ENCODE measurements at regions not wholly inside any gene's neighbourhood (a gene's known extent, or its start where the extent isn't known, plus 50 kb on each side); places are given as distances from the start of the nearest gene placed in this dataset.
"Not testable (repeated sequence)": the region's sequence is repeated elsewhere in the genome, so short reads cannot be mapped to it uniquely, and the experiment has no call there.

DNA sequence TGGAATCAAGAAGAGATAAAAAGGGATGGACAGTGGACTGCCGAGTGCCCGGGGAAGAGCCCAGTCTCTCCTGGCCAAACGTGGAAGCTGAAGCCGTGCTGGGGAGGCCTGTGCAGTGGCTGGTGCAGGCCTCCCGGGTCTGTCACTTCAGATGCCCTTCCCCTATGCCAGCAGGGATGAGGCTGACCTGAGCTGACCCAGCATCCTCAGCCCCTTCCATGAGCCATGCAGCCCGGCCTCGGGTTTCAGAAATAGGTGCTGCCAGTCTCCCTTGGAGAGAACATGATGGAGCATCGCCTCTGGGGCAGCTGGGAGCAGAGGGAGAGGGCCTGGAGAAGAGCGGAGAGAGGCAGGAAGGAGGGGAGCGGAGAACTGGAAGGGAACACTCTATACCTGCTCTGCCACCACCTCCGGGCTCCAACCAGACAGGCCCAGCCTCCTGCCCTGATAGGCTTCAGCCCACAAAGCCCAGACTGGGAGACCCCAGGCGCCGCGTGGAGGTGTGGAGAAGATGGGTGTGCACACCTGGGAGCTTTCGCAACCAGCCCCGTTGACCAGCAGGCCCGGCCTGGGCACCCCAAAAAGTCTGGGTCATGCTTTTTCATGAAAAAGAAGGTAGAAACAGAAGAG is 68.6 kb upstream of the PPP2R2D start:
- no peak for DNase-seq (ENCODE audit: low read depth in 2 of 2)

DNA sequence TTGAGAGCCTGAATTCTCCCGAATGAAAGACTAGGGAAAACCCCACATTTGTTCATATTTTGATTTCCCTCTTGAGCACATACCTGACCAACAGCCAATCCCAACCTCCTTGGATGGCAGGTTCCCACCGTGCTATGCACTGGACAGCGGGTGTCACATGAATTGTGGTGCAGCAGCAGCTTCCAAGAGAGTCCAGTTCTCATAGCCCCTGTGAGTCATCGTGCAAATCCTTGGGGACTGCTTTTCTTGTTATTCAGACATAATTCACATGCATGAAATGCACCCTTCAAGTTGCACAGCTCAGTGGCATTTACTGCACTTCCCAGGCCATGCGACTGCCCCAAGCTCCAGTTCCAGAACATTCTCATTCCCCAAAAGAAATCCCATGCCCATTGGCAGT is 67.8 kb upstream of the PPP2R2D start:
- no peak for DNase-seq (ENCODE audit: low read depth in 2 of 2)

DNA sequence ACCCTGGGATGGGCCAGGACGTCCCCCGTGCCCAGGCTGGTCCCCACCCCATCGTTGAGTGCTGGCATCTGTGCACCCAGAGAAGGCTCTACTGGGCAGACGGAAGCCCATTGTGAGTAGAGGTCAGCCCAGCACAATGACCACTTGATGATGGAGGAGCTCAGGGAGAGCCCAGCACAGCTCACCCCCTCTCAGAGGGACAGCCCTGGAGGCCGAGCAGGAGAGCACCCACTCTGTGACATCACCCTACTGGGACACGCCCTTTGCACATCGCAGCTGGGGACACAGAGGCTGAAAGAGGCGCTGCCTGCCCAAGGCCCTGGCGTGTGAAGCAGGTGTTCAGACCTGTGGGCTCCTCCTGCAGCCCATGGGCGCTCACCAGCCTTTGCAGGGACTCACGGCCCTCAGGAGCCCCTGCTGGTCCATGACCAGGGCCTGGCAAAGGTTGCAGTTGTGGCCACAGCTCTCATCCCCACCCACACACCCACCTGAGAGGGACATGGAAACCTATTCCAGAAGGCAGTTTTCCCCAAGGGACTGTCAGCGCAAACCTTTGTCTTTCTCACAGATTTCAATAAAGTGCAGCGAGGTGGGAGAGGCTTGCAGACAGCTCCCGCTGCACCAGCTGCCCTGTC is 67.2 kb upstream of the PPP2R2D start:
- no peak for DNase-seq (ENCODE audit: low read depth in 2 of 2)

DNA sequence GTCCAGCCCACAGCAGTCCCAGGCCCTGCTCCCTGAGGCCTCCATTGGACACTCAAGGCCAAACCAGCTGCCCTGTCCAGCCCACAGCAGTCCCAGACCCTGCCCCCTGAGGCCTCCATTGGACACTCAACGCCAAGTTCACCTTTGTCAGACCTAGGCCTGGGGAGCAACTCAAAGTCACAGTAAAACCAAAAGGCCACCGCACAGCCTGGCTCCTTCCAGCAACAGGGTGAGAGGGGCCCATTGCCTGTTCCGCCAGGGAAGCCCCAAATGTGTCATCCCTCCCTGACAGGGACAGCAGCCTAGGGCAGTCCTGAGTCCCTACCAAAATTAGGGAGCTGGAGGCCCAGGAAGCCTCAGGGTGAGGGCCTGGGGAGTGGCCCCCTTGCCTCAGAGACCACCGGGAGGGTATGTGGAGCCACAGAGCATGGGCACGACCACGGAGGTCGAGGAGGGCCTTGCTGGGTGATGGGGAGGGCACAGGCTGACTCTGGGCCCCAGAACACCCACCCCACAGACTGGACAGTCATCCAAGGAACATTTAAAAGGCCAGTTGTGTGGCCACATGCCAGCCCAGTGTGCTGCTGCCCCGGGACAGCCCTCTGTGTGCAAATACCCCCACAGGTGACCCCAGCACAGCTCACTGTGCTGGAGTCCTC is 66.5 kb upstream of the PPP2R2D start:
- no peak for DNase-seq (ENCODE audit: low read depth in 2 of 2)

DNA sequence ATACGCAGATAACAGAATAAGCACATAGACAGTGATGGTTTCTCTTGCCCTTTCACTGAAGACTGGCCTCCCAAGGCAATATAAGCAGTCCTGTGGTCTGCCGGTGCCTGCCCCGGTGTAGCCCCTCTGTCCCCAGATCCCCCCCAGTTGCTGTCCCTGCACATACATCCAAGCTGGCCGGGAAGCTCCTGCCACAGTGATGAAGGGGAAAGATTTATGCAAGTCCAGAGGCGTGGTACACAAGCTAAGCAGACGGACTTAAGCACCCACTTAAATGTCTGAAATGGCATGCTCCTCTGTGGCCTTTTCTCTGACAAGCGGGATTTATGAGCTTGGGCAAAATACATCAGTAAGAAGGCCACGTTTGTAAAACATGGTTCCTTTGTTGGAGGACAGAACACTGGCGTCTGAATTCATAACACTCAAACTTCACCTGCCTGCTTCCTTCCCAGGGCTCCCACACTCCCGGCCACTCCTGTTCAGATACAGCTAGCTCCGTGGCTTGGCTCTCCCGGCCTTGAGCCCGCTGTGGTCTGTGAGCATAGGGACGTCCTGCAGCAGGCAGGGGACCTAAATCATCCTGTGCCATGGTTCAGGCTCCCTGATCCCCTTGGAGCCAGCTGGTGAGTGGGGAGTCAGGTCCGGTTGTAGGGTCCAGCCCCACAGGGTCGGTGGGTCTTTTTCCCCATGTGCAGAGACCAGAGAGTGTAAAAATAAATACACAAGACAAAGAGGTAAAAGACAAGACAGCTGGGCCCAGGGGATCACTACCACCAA is 61.7 kb upstream of the PPP2R2D start:
- DNase-seq (ENCODE audit: low read depth in 2 of 2): no peak

DNA sequence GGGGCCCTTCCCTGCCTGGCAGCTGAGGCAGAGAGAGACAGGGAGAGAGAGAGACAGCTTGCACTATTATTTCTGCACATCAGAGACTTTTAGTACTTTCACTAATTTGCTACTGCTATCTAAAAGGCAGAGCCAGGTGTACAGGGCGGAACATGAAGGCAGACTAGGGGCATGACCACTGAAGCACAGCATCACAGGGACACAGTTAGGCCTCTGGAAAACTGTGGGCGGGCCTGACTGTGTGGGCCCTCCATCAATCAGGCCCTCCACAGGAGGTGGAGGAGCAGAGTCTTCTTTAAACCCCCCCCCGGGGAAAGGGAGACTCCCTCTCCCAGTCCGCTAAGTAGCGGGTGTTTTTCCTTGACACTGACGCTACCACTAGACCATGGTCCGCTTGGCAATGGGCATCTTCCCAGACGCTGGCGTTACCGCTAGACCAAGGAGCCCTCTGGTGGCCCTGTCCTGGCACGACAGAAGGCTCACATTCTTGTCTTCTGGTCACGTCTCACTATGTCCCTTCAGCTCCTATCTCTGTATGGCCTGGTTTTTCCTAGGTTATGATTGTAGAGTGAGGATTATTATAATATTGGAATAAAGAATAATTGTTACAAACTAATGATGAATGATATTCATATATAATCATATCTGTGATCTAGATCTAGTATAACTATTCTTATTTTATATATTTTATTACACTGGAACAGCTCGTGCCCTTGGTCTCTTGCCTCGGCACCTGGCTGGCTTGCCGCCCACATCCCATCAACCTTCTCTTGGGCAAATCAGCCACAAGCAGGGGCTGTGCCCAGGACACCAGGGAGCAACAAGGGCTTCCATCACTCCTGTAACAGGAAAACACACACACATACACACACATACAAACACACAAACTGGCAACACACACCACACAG is 60.7 kb upstream of the PPP2R2D start:
- not testable (repeated sequence) for DNase-seq (ENCODE audit: low read depth in 2 of 2)

DNA sequence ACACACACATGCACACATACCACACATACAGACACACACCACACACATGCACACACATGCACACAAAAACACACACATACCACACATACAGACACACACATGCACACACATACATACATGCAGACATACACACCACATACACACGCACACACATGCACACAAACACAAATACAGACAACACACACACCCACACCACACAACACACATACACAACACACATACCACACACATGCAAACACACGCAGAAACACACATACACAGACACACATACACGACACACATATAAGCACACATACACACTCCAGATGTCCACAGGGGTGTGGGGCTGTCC is 60.1 kb upstream of the PPP2R2D start:
- no peak for DNase-seq (ENCODE audit: low read depth in 2 of 2)

DNA sequence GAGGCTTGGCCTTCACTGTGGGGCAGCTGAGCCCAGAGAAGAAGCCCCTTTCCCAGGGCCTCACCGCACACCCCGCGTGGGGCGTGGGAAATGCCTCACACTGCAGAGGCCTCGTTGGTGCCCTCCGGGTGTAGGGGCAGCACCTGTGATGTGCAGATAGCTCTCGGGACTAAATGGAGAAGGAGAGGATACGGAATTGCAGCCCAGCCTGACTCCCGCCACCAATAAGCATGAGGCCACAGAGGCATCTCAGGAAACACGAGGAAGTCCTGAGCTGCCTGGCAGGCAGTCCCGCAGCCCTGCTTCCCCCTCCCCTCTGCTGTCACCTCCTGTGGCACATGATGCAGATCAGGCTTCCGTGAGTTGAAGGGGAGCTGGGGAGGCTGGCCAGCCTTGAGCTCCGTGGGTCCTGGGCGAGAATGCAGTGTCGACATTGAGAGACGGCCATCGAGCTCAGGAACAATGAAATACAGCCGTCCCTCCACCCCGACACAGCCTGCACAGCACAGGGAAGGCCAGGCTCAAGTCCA is 59.6 kb upstream of the PPP2R2D start:
- no peak for DNase-seq (ENCODE audit: low read depth in 2 of 2)

DNA sequence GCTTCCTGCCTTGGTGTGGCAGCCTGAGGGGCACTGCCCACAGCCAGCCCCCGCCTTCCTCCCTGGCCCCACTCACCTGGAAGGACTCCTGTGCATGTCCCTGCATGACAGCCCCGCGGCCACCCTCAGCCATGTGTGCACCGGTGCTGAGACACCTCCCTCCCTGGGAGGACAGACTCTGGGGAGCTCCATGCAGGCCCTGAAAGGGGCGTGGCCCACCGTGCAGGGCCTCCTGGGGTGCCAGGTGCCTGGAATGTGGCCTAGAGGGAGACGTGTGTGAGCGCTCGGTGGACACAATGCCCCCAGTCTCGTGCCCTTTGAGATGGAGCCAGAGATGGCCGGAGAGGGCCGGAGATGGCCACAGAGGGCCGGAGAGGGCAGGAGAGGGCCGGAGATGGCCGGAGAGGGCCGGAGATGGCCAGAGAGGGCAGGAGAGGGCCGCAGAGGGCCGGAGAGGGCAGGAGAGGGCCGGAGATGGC is 59.1 kb upstream of the PPP2R2D start:
- no peak for DNase-seq (ENCODE audit: low read depth in 2 of 2)

DNA sequence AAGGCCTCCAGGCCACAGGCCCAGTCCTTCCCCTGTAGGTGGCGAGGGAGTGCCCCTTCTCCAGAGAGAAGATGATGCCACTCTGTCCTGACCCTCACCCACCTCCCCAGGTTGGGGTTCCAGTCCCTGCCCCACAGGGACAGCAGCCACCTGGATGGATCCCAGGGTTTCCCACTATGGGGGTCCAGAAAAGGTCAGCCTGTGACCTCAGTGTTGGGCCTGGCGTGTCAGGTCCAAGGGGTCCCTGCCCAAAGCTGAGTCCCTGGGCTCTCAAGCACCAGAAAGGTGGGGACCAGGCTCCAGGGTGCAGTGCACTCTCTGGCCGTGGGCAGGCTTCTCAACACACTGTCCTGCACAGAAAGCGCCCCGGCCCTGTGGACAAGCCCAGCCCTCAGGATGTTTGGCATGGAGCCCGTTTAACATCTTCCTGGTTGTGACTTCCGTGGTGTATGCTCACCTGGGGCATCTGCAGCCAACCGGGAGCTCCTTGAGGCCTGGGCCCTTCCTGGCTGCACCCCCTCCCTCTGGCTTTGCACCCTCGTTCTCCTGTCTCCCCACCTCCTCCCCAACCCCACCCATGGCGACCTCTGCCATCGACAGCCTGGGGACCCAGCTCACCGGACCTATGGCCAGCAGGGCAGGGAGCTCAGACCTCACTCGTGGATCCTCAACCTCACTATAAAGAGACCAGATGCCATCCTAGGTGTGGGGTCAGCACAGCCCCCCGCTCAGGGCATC is 58.3 kb upstream of the PPP2R2D start:
- no peak for DNase-seq (ENCODE audit: low read depth in 2 of 2)

DNA sequence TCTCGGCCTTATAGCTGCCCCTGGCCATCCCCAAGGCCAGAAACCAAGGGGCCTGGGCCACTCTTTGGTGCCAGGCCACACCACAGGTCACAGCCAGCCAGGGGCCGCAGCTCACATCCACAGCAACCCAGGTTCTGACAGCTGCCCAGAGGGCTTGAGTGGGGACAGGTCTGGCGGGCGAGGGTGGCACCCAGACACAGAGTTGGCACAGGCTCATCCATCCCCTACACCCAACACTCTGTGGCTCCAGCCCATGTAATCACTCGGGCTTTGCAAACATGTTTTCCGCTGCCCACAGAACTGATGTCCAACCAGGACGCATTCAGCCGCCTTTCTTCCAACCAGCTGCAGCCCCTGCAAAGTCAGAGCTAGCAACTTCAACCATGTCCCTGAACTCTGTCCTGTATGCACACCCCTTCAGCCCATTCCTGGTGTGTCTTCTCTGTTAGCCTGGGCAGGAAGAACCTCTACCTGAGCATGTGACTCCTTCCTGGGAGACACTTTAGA is 57.7 kb upstream of the PPP2R2D start:
- DNase-seq (ENCODE audit: low read depth in 2 of 2): no peak

DNA sequence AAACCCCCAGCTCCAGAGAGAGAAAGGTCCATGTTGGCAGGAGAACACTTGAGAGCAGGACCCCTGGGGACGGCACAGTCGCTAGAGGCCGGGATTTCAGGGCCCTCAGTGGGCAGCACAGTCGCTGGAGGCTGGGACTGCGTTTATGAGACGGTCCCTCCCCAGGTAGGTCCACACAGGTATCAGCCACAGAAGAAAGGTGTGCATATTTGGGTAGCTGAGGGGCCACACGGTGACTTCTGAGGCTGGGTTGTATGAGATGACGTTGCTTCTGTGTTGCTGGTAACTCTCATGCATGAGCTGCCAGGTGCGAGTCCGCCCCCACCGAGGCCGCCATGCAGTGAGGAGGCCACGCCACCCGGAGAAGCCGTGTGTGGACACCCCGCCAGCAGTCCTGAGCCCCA is 56.9 kb upstream of the PPP2R2D start:
- no peak for DNase-seq (ENCODE audit: low read depth in 2 of 2)

DNA sequence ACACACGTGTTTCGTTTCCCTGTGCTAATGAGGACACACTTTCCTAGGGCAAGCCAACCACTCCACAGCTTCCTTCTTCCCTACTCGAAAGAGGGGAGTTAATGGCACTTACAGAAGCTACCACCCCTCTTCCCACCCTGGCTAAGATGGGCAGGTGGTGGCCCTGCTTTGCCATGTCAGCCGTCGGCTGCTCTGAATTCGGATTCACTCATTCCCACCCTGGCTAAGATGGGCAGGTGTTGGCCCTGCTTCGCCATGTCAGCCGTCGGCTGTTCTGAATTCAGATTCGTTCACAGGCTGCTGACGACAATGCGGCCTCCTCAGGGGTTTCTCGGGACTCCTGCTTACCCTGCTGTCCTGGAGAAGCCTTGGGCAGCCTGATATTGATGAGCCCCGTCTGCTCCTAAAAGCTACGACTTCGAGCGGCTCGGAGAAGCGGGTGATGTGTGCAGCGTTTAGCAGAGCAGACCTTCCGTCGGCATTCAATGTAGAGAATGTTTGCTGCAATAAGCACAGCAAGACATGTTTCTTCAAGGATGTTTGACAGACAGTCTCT is 56.2 kb upstream of the PPP2R2D start:
- DNase-seq (ENCODE audit: low read depth in 2 of 2): no peak

DNA sequence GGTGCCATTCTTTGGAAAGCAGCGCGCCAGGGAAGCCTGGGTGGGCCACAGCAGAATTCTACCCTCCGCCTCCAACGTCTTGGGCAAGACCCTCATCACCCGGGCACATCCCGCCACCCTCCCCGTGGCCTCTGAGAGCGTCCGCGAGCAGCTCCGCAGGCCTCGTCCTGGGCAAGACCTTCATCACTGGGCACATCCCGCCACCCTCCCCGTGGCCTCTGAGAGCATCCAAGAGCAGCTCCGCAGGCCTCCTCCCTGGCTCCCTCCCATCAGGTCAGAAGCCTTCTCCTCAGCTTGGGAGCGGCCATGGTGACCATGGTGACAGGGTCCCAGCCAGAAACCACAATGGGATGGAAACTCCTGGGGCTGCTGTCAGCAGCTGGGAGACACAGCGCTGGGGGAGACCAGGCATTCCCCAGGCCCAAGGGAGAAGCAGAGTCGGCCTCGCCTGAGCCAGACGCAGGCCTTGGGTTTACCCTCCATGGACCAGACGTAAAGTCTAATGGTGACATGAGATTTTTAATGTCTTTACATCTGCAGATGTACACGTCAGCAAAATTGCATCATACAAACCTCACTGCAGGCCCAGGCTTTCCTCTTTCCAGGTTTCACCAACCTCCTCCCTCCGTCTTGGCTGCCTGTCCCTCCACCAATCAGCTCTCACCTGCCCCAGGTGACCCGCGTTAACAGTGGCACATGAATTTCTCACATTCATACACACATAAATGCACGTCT is 55.1 kb upstream of the PPP2R2D start:
- DNase-seq (ENCODE audit: low read depth in 2 of 2): no peak

DNA sequence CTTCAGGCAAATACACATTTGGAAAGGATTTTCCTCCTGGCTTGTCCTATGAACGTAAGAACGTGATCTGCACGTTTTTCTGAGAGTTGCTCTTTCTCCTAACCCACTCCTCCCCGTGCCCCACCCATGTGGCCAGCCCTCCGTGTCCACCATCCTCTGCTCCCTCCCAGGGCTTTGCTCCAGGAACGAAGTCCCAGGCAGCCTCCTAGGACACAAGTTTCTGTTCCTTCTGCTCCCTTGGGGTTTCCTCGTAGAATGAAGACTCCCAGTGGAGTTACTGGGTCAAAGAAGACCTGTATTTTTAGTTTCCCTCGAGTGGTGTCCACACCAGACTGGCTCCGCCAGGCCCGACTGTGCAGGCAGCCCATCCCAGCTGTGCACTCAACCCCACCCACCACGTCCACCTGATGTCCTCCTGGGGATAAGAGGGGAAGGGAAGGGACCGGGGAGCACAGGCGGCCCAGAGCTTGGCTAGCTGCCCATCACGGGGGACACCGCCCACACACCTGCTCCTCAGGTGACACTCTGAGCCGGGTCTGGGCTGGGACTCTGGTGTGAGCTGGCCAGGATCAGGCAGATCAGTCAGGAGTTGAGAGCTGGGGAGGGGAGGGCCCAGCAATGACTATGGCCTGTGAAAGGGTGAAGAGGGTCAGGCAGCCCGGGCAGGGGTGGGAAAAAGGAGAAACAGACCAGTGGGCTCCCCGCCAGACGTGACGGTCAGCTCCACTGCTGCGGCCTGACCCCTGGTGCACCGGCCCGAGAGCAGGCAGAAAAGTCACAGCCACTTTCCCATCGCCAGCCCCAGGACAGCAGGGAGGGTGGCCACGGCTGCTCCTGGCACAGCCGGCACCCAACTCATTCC is 54.3 kb upstream of the PPP2R2D start:
- no peak for DNase-seq (ENCODE audit: low read depth in 2 of 2)

DNA sequence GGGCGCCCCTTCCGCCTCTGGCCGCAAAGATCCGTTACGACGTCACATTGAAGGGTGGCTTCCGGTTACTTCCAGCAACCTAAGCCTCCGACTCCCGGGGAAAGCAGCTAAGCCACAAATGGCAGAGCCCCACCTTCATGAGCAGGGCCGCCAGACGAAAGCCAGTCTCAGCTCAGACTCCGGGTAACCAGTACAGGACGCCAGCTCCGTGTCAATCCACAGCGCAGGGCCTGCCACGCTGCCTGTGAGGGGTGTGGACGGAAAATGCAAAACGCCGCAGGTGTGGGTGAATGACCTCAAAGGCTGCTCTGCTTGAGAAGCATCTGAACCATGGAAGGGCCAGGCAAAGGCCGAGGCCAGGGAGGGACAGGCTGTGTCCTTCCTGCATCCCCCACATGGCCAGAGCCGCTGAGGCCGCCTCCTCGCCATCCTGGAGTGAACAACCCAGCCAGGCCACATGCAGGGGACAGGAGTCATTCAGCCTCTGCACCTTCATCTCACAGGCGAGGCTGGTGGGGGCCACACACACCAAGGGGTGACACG is 53.5 kb upstream of the PPP2R2D start:
- DNase-seq (ENCODE audit: low read depth in 2 of 2): no peak

DNA sequence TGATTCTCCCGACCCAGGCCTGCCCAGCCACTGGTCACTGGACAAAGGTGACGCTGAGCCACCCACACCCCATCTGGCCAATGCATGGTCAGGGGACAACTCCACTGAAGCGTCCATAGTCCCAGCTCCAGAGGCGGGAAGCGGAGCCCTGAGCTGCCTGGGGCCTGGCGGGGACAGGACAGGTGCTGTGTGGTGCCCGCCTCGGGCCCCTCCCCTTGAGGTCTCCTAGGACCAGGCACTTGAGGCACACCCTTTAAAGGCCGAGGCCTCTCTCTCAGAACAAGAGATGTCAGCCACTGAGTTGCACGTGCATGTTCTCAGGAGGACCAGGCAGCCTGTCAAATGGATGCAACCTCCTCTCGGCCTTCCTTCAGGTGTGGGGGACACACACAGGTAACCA is 52.5 kb upstream of the PPP2R2D start:
- DNase-seq (ENCODE audit: low read depth in 2 of 2): no peak
